ELR (cell line): ENCODE measurements at regions not wholly inside any gene's neighbourhood (a gene's known extent, or its start where the extent isn't known, plus 50 kb on each side); places are given as distances from the start of the nearest gene placed in this dataset.

Source experiments
- DNase-seq: peaks from one replicate; pipeline ENCODE4 v3.0.0-alpha.2; 2015; ENCODE audit warnings: low read depth

GRCh38 chr1:115141145-115141454 is 51.8 kb upstream of the TSPAN2 start:
- no peak for DNase-seq

GRCh38 chr1:115140442-115141144 is 51.3 kb upstream of the TSPAN2 start:
- no peak for DNase-seq

- no peak for DNase-seq
Observed at GRCh38 chr1:115139381-115139780, 50.1 kb upstream of the TSPAN2 start.
